HG02943 (cell line): ENCODE measurements at regions not wholly inside any gene's neighbourhood (a gene's known extent, or its start where the extent isn't known, plus 50 kb on each side); places are given as distances from the start of the nearest gene placed in this dataset.
"Not testable (repeated sequence)": the region's sequence is repeated elsewhere in the genome, so short reads cannot be mapped to it uniquely, and the experiment has no call there.

Source experiments
- ATAC-seq: cut with Tn5 transposase; IDR thresholded peaks from one replicate; pipeline ENCODE4 v1.9.1; 2021; ENCODE audit warnings: mild to moderate bottlenecking, low read depth, moderate library complexity; ENCODE audit not compliant: unreplicated experiment

DNA sequence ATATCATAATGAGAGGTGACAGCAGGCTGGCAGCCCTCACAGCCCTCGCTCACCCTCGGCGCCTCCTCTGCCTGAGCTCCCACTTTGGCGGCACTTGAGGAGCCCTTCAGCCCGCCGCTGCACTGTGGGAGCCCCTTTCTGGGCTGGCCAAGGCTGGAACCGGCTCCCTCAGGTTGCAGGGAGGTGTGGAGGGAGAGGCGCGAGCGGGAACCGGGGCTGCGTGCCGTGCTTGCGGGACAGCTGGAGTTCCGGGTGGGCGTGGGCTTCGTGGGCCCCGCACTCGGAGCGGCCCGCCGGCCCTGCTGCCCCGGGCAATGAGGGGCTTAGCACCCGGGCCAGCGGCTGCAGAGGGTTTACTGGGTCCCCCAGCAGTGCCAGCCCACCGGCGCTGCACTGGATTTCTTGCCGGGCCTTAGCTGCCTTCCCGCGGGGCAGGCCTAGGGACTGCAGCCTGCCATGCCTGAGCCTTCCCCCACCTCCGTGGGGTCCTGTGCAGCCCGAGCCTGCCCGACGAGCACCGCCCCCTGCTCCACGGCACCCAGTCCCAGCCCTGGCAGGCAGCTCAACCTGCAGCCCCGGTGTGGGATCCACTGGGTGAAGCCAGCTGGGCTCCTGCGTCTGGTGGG lies 147.7 kb downstream of the TLR4 start:
- not testable (repeated sequence) for ATAC-seq

DNA sequence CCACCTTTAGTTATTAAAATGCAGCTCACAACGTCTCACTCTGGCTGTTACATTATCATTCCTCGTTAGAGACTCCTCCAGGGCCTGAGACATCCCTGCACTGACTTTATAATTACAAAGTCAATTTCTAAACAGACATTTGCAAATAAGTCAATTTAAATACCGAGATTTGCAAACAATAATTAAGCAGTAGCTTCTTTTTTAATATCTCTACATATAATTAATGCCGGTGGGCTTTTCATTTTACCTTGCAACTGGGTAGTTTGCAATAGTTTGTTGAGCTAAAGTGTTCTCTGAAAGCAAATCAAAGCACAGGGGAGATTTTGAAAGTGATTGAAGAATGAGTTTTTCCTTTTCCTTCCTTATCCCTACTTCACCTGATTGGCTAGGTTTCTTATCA lies 154.4 kb downstream of the TLR4 start:
- no peak for ATAC-seq

DNA sequence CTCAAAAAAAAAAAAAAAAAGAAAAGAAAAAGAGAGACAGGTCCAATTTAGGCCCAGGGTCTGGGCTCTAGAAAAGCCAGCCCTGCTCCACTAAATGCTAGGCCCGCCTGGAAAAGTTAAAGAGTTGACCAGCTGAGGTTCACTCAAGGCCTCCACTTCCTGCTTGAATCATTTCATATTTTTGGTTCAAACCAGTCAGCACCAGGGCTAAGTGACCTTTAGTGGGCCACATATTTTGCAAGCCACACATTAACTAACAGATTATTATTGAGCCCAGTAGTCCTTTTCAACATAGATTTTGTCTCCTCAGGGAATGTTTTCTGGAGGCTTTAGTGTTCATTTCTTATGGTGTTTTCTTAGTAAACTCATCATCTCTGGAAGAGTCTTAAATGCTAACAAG lies 156.6 kb downstream of the TLR4 start:
- ATAC-seq: no peak

DNA sequence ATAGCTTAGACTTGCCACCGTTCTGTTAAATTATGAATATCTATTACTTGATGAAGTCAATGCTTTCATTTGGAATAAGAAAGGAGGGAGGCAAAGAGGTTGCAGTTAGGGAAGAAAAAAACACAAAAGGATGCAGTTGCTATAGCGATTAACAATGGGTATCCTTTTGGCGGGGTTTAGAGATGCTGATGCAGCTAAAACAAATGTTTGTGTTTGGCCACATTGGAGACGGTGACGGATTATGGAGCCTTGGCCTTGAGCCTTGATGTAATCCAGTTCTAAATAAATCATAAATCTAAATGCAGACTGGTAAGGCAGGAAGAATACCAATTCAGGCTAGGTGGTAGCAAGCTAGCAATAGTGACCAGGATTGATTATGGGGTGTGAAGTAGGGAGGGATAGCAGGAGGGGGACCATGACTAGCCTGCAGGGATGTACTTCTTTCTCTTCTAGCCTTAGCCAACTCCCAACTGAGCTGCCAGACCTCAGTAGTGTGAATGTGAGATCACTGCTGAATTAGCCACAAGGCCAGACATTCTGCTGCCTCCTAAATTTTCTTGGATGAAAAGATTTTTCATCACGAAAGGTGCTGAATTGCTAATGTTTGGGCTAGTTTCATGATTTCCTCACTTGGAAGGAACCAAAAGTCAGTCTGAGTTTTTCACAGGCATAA lies 160.3 kb downstream of the TLR4 start:
- no peak for ATAC-seq

DNA sequence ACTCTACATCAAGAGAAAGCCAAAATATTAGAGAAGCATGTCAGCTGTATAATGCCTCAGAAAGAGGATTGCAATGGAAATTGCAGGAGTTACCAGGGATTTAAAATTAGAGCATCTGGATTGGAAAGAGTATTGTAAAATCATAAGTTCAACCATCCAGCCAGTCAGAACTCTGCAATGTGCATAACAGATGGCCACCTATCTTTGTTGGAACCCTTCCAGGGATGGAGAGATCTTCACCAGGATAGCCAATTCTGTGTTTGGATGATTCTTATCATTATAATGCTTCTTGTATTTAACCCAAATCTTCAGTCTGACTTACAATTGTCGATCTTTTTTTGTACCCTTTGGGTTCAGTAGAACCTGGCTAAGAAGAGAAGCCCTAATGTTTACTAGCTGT lies 164.4 kb downstream of the TLR4 start:
- no peak for ATAC-seq

DNA sequence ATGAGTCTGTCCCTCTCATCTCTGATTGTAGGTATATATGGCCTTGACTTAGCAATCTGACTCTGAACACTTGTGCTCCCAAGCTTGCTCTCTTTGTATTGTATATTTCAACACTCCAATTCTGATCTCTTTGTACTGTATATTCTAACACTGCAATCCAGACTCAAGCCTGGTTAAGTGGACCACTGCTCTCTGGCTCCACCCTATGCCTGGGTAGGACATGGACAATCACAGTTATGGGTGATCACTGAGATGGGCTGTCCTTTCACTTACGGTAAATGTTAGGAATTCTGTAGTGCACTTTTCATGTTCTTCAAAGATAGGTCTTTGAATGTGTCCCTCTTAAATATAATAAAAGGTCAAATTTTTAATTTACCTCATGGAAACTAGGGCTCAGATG lies 165.1 kb downstream of the TLR4 start:
- no peak for ATAC-seq

DNA sequence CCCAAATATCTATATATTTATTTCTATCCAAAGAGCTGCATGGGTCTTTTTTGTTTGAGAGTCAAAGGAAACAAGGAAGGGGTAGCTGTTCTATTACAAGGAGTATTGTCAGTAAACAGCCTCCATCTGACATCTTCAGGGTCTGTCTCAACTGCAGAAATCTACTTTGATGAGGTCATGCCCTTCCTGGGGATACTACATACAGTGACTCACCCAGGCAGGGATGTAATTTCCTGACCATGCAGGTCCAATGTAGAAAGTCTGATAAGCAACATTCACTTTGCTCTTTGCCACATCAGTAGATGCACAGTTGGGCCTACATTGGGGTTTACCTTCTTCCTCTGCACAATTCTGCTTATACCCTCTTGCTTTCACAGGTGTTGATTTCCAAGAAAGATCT lies 165.5 kb downstream of the TLR4 start:
- no peak for ATAC-seq

DNA sequence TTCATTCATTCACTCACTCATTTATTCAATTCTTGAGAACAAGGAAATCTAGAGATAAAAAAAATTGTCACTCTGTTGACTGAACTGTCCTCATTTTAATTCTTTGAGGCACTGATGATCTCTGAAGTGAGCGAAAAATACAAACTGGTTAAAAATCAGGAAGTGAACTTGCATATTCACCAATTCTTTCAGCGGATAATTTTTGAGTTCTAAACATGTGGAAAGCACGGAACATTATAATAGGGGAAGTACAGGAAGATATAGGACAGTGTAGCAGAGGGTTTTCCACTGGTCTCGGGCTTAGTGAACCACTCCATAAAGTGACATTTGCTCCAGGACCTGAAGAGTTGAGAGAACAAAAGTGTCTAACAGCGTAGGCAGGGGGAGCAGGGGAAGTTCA lies 169.5 kb downstream of the TLR4 start:
- no peak for ATAC-seq

DNA sequence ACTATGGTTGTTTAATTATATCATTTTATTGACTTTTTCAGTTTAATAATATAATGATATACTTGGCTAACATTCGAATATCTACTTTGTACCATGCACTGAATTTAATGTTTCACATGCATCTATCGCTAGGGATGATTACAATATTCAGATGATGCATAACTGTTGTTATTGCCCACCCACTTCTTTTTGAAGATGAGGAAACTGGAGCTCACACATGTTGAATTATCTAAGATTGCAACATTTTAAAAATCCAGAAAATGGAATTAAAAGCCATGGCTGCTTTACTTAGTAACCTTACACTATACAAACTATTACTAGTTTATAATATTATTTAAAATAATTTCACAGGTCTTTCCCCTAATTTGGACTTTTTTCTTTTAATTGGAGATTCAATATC lies 171.7 kb downstream of the TLR4 start:
- no peak for ATAC-seq

DNA sequence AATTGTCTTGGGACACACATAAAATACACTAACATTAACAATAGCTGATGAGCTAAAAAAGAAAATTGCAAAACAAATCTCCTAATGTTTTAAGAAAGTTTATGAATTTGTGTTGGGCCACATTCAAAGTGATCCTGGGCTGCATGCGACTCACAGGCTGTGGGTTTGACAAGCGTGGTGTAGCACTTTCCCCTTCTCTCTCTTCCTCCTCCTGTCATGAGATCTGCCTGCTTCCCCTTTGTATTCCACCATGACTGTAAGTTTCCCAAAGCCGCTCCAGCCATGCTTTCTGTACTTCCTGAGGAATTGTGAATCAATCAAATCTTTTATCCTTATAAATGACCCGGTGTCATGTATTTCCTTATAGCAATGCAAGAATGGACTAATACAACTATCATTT lies 178.0 kb downstream of the TLR4 start:
- no peak for ATAC-seq

DNA sequence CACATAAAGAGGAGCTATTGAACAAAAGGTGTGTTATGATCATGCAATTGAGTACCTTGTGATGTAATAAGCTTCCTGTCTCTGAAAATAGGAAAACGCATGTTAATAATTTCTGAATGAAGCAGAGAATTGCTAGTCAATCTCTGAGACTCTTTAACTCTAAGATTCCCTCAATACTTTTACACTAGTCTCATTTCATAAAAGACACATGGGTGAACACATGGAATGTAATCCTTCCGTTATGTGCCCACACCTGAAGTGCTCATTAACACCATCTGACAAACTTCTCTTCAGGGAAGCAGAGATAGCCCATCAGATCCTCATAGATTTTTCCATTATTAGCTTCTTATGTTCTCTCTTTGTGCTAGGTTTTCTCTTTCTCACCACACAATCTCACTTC lies 182.4 kb downstream of the TLR4 start:
- ATAC-seq: no peak

DNA sequence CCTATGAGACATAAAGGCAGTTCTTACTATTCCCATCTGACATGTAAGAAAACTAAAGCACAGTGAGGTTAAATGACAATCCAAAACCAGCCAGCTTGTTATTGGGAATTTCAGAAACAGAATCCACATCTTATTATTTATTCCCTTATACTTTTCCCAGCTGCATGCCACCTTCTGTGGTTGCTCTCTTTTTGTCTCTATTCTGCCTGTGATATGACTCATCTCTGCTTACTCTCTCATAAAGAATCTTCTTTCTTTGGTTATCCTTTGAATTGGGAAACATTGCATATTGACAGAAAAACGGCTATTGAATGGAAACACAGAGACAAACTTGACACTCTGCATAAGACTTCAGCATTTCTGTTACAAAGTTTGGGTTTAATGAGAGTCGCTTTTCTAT lies 183.2 kb downstream of the TLR4 start:
- ATAC-seq: no peak

DNA sequence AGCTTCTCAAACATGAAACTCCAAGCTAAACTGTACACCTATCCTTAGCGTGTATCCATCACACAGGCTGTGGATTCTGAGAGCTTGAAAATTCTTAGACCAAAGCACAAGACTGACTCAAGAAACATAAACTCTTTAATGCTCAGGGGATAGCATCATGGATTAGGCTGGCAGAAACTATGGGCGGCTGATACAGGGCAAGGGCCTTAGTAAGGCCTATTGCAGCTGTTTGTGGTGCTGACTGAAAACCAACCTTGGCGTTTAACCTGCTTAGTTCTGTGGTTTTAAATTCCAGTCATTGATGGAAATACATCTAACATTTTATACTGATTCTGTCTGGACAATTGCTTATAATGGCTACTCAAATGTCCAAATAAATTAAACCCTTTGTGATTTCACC lies 183.7 kb downstream of the TLR4 start:
- ATAC-seq: no peak

DNA sequence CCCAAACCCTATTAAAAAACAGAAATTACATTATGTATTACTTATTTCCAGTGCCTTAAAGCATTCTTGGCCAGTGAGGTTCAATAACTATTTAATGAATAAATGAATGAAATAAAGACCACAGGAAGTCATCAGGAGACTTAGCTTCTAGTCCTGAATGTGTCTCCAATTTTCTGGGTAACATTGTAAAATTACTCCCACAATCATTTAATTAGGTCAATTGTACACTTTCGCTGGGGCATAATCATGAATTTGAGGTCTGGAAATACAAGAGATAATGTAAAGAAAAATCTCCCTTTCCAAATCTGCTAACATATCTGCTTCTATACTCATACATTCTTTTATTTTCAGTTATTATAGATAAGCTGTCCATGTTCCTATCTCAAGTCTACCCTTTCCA lies 199.2 kb downstream of the TLR4 start:
- no peak for ATAC-seq

DNA sequence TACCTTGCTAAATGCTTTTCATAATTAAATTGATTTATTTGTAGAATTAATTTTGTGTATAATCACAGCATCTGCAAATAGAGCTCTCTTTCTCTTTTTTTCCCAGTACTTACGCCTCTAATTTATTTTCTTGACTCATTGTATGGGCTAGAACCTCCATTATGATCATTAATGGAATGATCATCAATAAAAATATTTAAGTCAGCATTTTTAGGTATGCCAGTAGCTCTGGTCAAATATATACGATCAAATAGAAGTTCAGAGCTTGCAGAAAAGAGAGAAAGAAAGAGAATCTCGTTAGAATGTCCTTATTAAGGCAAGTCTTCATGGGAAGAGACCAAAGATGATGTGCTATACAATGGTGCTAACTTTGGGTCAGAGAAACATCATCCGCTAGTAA lies 202.6 kb downstream of the TLR4 start:
- ATAC-seq: no peak

DNA sequence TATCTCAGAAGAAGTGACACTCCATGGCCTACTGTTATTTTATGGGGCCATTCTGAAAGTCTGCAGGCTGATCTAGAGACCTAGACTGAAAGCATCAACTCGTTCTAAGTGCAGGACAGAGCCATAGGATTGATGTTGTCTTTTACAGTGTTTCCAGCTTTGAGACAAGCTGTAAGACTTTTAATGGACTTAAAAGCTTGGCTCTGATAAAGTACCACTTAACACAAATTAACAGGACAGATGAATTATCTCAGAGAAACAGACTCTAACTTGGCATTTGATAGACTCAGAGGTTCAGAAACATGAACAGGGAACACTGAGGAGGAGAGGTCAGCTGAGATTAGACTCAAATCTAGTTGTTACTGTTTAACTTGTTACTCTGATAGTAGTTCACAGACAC lies 203.2 kb downstream of the TLR4 start:
- ATAC-seq: no peak

DNA sequence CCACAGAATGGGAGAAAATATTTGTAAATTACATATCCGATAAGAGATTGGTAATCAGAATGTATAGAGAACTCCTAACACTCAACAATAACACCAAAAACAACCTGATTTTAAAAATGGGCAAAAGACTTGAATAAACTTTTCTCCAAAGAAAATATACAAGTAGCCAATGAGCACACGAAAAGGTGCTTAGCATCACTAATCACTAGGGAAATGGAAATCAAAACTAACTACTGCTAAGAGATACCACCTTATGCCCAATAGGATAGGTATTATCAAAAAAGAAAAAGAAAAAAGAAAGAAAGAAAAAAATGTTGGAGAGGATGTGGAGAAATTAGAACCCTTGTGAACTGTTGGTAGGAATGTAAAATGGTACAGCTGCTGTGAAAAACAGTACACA lies 212.1 kb downstream of the TLR4 start:
- ATAC-seq: no peak

DNA sequence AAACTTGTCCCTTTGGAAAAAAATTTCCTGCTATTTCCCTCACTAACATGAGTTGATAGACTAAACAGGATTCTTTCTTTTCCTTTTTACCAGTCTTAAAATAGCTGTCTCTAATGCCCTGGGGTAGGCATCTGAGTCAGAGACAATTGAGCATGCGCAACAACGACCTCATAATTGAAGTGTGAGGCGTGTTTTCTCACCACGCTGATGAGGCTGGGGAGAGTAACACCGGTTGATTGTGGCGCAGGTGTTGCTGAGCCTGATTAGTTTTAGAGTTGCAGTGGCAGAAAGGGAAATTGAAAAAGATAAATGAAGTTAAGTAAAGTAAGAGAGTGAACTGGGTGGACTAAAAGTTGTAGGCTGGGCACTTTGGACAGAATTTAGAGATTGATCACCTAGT lies 213.7 kb downstream of the TLR4 start:
- no peak for ATAC-seq

DNA sequence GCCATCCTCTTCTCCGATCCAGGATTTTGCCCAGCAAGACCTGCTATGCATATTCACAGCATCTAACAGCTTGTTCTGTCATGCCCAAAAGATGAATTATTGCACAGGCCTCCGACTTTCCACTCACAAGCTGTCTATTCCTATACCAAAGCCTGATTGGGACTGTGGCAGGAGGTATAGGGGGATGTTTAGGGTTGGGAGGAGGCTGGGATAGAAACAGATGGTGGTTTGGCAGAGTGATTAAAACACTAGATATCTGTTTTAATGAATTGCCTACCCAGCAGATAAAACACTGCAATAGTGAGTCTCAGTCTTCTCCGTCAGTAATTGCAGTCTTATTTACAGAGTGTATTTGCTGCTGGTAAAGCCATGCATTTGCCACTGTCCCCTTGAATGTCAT lies 215.3 kb downstream of the TLR4 start:
- ATAC-seq: no peak

DNA sequence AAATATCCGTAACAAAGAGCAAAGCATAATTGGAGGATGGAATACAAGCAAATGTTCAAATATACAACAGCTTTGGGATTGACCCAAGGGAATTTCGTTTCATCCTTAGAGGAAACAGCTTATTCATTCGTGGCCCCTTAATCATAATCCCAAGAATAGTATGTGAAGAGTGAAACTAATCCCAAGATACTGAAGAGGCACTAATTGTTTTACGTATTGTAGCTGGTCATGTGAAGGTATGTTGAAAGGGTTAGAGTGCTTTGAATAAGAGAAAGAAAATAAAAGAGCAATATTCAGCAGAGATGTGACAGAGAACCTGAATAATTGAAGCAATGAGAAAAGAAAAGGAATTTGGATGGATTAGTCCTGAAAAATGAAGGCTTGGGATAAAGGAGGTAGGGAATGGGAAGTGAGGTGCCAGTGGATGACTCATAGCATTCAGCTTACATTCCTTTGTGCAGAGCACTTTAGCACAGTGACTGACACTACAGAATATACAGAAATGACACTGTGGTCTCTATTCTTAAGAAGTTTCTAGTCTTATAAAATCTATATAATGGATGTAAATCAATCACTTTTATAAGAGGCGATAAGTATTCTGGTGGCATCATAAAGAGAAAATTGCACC lies 221.9 kb downstream of the TLR4 start:
- ATAC-seq: no peak

DNA sequence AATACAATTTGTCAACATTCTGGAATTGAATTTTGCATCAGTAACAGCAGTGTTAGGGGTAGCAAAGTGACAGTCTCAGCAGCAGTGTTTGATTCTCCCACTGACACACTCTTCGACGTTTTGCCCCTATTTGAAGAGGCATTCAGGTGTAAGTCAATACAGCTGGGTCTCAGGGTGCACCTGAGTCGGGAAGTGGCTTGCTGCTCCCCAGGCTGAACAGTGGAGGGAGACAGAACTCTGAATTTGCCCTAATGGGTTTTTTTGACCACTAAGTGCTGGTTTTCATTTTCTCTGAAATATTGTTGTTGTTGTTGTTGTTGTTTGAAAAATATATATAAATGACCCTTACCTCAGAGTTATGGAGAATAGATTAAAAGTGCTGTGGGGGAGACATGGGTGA lies 223.2 kb downstream of the TLR4 start:
- no peak for ATAC-seq

DNA sequence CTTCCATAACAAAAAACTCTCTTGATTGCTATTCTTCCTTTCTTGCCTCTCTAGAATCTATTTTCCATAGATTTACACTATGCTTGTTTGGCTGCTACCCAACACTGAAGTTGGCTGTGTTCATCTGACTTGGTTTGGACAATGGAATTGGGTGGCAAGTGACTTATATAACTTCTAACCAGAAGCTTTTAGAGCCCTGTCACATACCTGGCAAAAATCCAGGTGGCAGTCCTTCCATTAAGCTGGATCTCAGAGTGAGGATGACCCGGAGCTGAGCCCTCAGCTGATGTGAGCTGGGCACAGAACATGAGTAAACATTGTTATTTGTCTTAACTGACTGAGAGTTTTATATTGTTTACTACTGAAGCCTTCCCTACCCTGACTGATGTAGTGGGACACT lies 225.7 kb downstream of the TLR4 start:
- ATAC-seq: no peak
